ENCODE measurements at regions not wholly inside any gene's neighbourhood (a gene's known extent, or its start where the extent isn't known, plus 50 kb on each side); places are given as distances from the start of the nearest gene placed in this dataset.

DNA sequence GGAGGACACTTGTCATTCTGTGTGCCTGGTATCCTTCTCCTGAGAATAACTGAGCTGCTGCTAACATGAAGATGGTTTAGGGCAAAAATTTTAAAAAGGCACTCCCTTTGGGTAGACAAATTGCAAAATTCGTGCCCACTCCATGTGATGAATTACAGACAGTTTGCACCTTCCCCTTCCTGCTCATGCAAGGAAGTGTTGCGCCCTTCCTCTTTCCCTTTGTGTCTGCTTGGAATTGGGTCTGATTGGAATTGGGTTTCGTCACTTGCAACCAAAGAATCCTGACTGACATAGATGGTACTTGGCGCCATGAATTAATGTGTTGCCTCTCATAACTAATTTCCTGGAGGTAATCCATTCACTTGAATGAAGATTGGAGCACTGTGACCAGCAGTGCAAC is 62.3 kb upstream of the SHLD1 start:
- TF ChIP-seq, protein P1, sequence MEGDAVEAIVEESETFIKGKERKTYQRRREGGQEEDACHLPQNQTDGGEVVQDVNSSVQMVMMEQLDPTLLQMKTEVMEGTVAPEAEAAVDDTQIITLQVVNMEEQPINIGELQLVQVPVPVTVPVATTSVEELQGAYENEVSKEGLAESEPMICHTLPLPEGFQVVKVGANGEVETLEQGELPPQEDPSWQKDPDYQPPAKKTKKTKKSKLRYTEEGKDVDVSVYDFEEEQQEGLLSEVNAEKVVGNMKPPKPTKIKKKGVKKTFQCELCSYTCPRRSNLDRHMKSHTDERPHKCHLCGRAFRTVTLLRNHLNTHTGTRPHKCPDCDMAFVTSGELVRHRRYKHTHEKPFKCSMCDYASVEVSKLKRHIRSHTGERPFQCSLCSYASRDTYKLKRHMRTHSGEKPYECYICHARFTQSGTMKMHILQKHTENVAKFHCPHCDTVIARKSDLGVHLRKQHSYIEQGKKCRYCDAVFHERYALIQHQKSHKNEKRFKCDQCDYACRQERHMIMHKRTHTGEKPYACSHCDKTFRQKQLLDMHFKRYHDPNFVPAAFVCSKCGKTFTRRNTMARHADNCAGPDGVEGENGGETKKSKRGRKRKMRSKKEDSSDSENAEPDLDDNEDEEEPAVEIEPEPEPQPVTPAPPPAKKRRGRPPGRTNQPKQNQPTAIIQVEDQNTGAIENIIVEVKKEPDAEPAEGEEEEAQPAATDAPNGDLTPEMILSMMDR (IDR thresholded peaks at IDR 0.05): no peak
- TF ChIP-seq POLR2A (IDR thresholded peaks at IDR 0.05): no peak
